HCT116 (cell line): ENCODE measurements at regions not wholly inside any gene's neighbourhood (a gene's known extent, or its start where the extent isn't known, plus 50 kb on each side); places are given as distances from the start of the nearest gene placed in this dataset.

Experiments used
- ATAC-seq: fragments of 200-7000 bp; cut with Tn5 transposase; 2 replicates; pipeline ENCODE4 v1.9.1; 2020; ENCODE audit warnings: mild to moderate bottlenecking, moderate library complexity
- BruUV-seq: library from RNA; stranded (reverse); fragments of 400-500 nt; replicated peaks from 2 replicates; lab custom pipeline; 2021; lab: Mats Ljungman, UMichigan
- CTCF ChIA-PET: fragments of 300-600 bp; sonication (Branson Sonifier 250); formaldehyde crosslinking; loops from one replicate; lab custom pipeline; 2021; ENCODE audit warnings: antibody characterized with exemption; lab: Charles Lee
- POLR2A ChIA-PET: fragments of 300-600, 350-600 bp; sonication (Branson Sonifier 250); formaldehyde crosslinking; loops from one replicate; lab custom pipeline; 2021; ENCODE audit warnings: antibody characterized with exemption; lab: Charles Lee
- RAD21 ChIA-PET, 2 experiments: fragments of 300-600 bp; sonication (Branson Sonifier 250); formaldehyde crosslinking; loops; one replicate each; lab custom pipeline; 2023; ENCODE audit warnings: low total read pairs in 2 of 2; ENCODE audit not compliant: uncharacterized antibody in 2 of 2, unreplicated experiment in 2 of 2, low non-redundant PET in 1 of 2; lab: Charles Lee
- DNase-seq: peaks from one replicate; pipeline ENCODE4 v3.0.0-alpha.2; 2010; ENCODE audit warnings: low read depth, low spot score
- H2AFZ ChIP-seq: fragments of 200-600 bp; shearing (Covaris generic), sonication (generic); 2 replicates; pipeline ENCODE4 v1.6.1; 2017; ENCODE audit warnings: low read depth, mixed run types, mixed read lengths, antibody characterized with exemption, low read length; ENCODE audit not compliant: poor library complexity, severe bottlenecking
- H3K27ac ChIP-seq: 2 replicates; pipeline ENCODE4 v1.5.1; 2012; ENCODE audit warnings: low read depth, low read length
- H3K27me3 ChIP-seq: fragments of 200-600 bp; sonication (generic); 2 replicates; pipeline ENCODE4 v1.6.1; 2016; ENCODE audit warnings: mixed run types, low read length, mixed read lengths; ENCODE audit not compliant: insufficient read depth
- H3K36me3 ChIP-seq, 2 experiments: fragments of 200-500 bp in 1 of 2; fragments of 200-600 bp in 1 of 2; sonication (Bioruptor generic) in 1 of 2; sonication (generic) in 1 of 2; 2 replicates each; pipeline versions ENCODE4 v1.5.1 to v1.6.1; 2014 to 2016; ENCODE audit warnings: low read length in 2 of 2, inconsistent platforms in 1 of 2, mixed read lengths in 1 of 2, mixed run types in 1 of 2; ENCODE audit not compliant: insufficient read depth in 2 of 2, control insufficient read depth in 1 of 2
- H3K4me1 ChIP-seq, 2 experiments: fragments of 200-600 bp in 1 of 2; sonication (generic) in 1 of 2; 2 replicates each; pipeline versions ENCODE4 v1.5.1 to v1.6.1; 2012 to 2017; ENCODE audit warnings: low read length in 2 of 2, inconsistent platforms in 1 of 2, mild to moderate bottlenecking in 1 of 2, mixed read lengths in 1 of 2, mixed run types in 1 of 2, moderate library complexity in 1 of 2; ENCODE audit not compliant: insufficient read depth in 2 of 2, control insufficient read depth in 1 of 2
- H3K4me2 ChIP-seq: fragments of 200-600 bp; sonication (generic); 2 replicates; pipeline ENCODE4 v1.6.1; 2017; ENCODE audit warnings: mixed run types, low read length, mixed read lengths
- H3K4me3 ChIP-seq, 2 experiments: fragments of 200-600 bp in 1 of 2; sonication (generic) in 1 of 2; replicated peaks in 1 of 2; 2 replicates each; pipeline ENCODE4 v1.5.1; 2011 to 2016; ENCODE audit warnings: low read length in 2 of 2, control low read depth in 1 of 2, low read depth in 1 of 2, mild to moderate bottlenecking in 1 of 2, mixed read lengths in 1 of 2, mixed run types in 1 of 2
- H3K79me2 ChIP-seq: fragments of 200-600 bp; sonication (generic); 2 replicates; pipeline ENCODE4 v1.6.1; 2017; ENCODE audit warnings: mild to moderate bottlenecking, mixed run types, low read length, moderate library complexity, mixed read lengths; ENCODE audit not compliant: insufficient read depth
- H3K9ac ChIP-seq: fragments of 200-600 bp; sonication (generic); 2 replicates; pipeline ENCODE4 v1.6.1; 2016; ENCODE audit warnings: low read length, mixed read lengths
- H3K9me2 ChIP-seq: fragments of 200-600 bp; sonication (generic), shearing (Covaris generic); 2 replicates; pipeline ENCODE4 v1.6.1; 2017; ENCODE audit warnings: mixed run types, mild to moderate bottlenecking, moderate library complexity; ENCODE audit not compliant: insufficient read depth
- H3K9me3 ChIP-seq, 2 experiments: fragments of 200-500 bp in 1 of 2; fragments of 200-600 bp in 1 of 2; sonication (Bioruptor generic) in 1 of 2; sonication (generic) in 1 of 2; 2 replicates each; pipeline ENCODE4 v1.6.1; 2014 to 2017; ENCODE audit warnings: low read length in 2 of 2, mixed read lengths in 2 of 2, inconsistent platforms in 1 of 2, low read depth in 1 of 2, mild to moderate bottlenecking in 1 of 2, mixed run types in 1 of 2, moderate library complexity in 1 of 2; ENCODE audit not compliant: control insufficient read depth in 1 of 2, insufficient read depth in 1 of 2
- H4K20me1 ChIP-seq: fragments of 200-600 bp; sonication (generic), shearing (Covaris generic); 2 replicates; pipeline ENCODE4 v1.6.1; 2017; ENCODE audit warnings: mixed run types, mild to moderate bottlenecking, moderate library complexity; ENCODE audit not compliant: insufficient read depth
- CBX3 ChIP-seq: IDR thresholded peaks from 2 replicates; pipeline ENCODE4 v1.6.1; 2012; ENCODE audit warnings: low read depth
- CEBPB ChIP-seq: IDR thresholded peaks from 2 replicates; pipeline ENCODE4 v1.6.1; 2012; ENCODE audit warnings: low read depth
- EGR1 ChIP-seq: IDR thresholded peaks from 2 replicates; pipeline ENCODE4 v1.6.1; 2012; ENCODE audit warnings: low read depth
- ELF1 ChIP-seq: IDR thresholded peaks from 2 replicates; pipeline ENCODE4 v1.6.1; 2012; ENCODE audit warnings: low read depth, borderline replicate concordance
- EZH2 ChIP-seq: fragments of 200-600 bp; sonication (generic); IDR thresholded peaks from 2 replicates; pipeline ENCODE4 v1.6.1; 2017; ENCODE audit warnings: antibody characterized with exemption, mixed run types
- FOSL1 ChIP-seq: IDR thresholded peaks from 2 replicates; pipeline ENCODE4 v1.6.1; 2012; ENCODE audit warnings: low read depth
- POLR2A ChIP-seq: IDR thresholded peaks from 2 replicates; pipeline ENCODE4 v1.7.0; 2011; ENCODE audit warnings: borderline replicate concordance; ENCODE audit not compliant: insufficient read depth, insufficient read length; ENCODE audit errors: extremely low read depth
- SIN3A ChIP-seq: IDR thresholded peaks from 2 replicates; pipeline ENCODE4 v1.6.1; 2012; ENCODE audit warnings: low read depth
- SP1 ChIP-seq: IDR thresholded peaks from 2 replicates; pipeline ENCODE4 v1.6.1; 2012; ENCODE audit warnings: low read depth
- SRF ChIP-seq: IDR thresholded peaks from 2 replicates; pipeline ENCODE4 v1.6.1; 2012; ENCODE audit warnings: low read depth
- TCF7L2 ChIP-seq: IDR thresholded peaks from 2 replicates; pipeline ENCODE4 v1.7.0; 2011; ENCODE audit warnings: borderline replicate concordance, inconsistent platforms; ENCODE audit not compliant: insufficient read depth, insufficient read length; ENCODE audit errors: extremely low read depth
- intact Hi-C: fragments of 100-400 bp; cut with micrococcal nuclease; formaldehyde crosslinking; loops from 2 replicates; pipeline ENCODE4 v1.10.0; 2022
- TF ChIP-seq, protein P1 (sequence below): IDR thresholded peaks from 2 replicates; pipeline ENCODE4 v1.6.1; 2011; ENCODE audit warnings: mild to moderate bottlenecking, low read length, moderate library complexity; ENCODE audit not compliant: insufficient replicate concordance; ENCODE audit errors: extremely low read depth
- TF ChIP-seq, protein P2 (sequence below): IDR thresholded peaks from 2 replicates; pipeline ENCODE4 v1.6.1; 2012
- TF ChIP-seq, protein P3 (sequence below): IDR thresholded peaks from 2 replicates; pipeline ENCODE4 v1.6.1; 2012

DNA sequence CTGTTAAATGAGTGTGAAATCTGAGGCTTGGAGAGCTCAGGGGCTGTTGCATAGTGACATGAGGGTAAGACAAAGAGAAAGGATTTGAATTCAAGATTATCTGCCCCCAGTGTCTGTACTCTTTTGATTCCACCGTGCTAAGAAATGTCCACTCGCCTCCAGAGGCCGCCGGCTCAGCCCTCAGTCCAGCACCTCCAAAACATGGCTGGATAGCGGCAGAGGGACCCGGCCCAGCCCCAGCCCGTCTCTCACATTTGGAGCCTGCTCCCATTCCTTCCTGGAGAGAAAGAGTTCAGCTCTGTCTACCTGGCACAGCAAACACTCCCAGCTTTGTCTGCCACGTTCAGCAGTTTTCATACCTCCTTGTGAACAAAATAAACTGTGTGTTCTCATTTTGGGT, 84.8 kb upstream of the IQSEC1 start:
- no peaks in the 10 kb centered on the region for H3K79me2 ChIP-seq

More for the DNA sequence above, 84.8 kb upstream of the IQSEC1 start:
- no peak overlapping the region for H3K9ac ChIP-seq
- H3K27me3 ChIP-seq: no peaks in the 10 kb centered on the region
- H3K9me3 ChIP-seq: peaks cover 0 to 7% of the 10 kb centered on the region in 2 experiments; a peak in 2 of 4 replicates
- no peaks in the 10 kb centered on the region for H3K9me2 ChIP-seq
- ChIA-PET RAD21 (no interaction called here), POLR2A (no interaction called here), CTCF (no interaction called here)
- TF ChIP-seq FOSL1 (no peak), SIN3A (no peak), CBX3 (no peak), EZH2 (no peak), EGR1 (no peak), ELF1 (no peak), SP1 (no peak), CEBPB (no peak), POLR2A (no peak), SRF (no peak), TCF7L2 (no peak)
- TF ChIP-seq, protein P1, sequence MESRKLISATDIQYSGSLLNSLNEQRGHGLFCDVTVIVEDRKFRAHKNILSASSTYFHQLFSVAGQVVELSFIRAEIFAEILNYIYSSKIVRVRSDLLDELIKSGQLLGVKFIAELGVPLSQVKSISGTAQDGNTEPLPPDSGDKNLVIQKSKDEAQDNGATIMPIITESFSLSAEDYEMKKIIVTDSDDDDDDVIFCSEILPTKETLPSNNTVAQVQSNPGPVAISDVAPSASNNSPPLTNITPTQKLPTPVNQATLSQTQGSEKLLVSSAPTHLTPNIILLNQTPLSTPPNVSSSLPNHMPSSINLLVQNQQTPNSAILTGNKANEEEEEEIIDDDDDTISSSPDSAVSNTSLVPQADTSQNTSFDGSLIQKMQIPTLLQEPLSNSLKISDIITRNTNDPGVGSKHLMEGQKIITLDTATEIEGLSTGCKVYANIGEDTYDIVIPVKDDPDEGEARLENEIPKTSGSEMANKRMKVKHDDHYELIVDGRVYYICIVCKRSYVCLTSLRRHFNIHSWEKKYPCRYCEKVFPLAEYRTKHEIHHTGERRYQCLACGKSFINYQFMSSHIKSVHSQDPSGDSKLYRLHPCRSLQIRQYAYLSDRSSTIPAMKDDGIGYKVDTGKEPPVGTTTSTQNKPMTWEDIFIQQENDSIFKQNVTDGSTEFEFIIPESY: no peak
- TF ChIP-seq, protein P2, sequence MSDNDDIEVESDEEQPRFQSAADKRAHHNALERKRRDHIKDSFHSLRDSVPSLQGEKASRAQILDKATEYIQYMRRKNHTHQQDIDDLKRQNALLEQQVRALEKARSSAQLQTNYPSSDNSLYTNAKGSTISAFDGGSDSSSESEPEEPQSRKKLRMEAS: no peak
- TF ChIP-seq, protein P3, sequence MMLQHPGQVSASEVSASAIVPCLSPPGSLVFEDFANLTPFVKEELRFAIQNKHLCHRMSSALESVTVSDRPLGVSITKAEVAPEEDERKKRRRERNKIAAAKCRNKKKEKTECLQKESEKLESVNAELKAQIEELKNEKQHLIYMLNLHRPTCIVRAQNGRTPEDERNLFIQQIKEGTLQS: no peak
- DNase-seq: no peak
- H3K27ac ChIP-seq: no peak overlapping the region
- BruUV-seq: no TSS peak
- H3K4me2 ChIP-seq: no peak overlapping the region
- no peak for ATAC-seq
- intact Hi-C loops: no loop called here
- no peaks in the 10 kb centered on the region for H3K36me3 ChIP-seq
- H4K20me1 ChIP-seq: no peaks in the 10 kb centered on the region
- peaks cover 0 to 8% of the 10 kb centered on the region in 2 experiments; a peak in 2 of 4 replicates for H3K4me1 ChIP-seq
- no peak overlapping the region for H3K4me3 ChIP-seq
- H2AFZ ChIP-seq: no peak overlapping the region
